MCF 10A (cell line): ENCODE measurements at regions not wholly inside any gene's neighbourhood (a gene's known extent, or its start where the extent isn't known, plus 50 kb on each side); places are given as distances from the start of the nearest gene placed in this dataset.

Experiments
- BruUV-seq: library from RNA; stranded (reverse); fragments of 400-500 nt; replicated peaks from 2 replicates; lab custom pipeline; 2021; lab: Mats Ljungman, UMichigan
- CTCF ChIA-PET: fragments of 300-600 bp; sonication (Branson Sonifier 250); formaldehyde crosslinking; extraction: SDS; loops from one replicate; lab custom pipeline; 2021; ENCODE audit warnings: antibody characterized with exemption, inconsistent platforms; lab: Yijun Ruan, JAX
- POLR2A ChIA-PET: fragments of 300-600, 350-650 bp; sonication (Branson Sonifier 250); formaldehyde crosslinking; extraction: SDS; loops from one replicate; lab custom pipeline; 2020; ENCODE audit warnings: antibody characterized with exemption, inconsistent platforms; lab: Yijun Ruan, JAX
- DNase-seq: peaks from one replicate; pipeline ENCODE4 v3.0.0-alpha.2; 2018; ENCODE audit not compliant: unreplicated experiment
- H3K27ac Mint-ChIP-seq: one replicate; pipeline ENCODE4 v1.8.0; 2022; ENCODE audit warnings: mild to moderate bottlenecking, low read depth, mixed read lengths; ENCODE audit not compliant: unreplicated experiment
- H3K27me3 Mint-ChIP-seq: one replicate; pipeline ENCODE4 v1.8.0; 2022; ENCODE audit warnings: mixed read lengths; ENCODE audit not compliant: insufficient read depth, unreplicated experiment
- H3K36me3 Mint-ChIP-seq: one replicate; pipeline ENCODE4 v1.8.0; 2022; ENCODE audit warnings: mild to moderate bottlenecking, moderate library complexity, mixed read lengths; ENCODE audit not compliant: insufficient read depth, unreplicated experiment
- H3K4me1 Mint-ChIP-seq: one replicate; pipeline ENCODE4 v1.8.0; 2022; ENCODE audit warnings: mixed read lengths; ENCODE audit not compliant: insufficient read depth, unreplicated experiment
- H3K4me3 Mint-ChIP-seq: one replicate; pipeline ENCODE4 v1.8.0; 2022; ENCODE audit warnings: mild to moderate bottlenecking, moderate library complexity, mixed read lengths; ENCODE audit not compliant: unreplicated experiment
- H3K9me3 Mint-ChIP-seq: one replicate; pipeline ENCODE4 v1.8.0; 2022; ENCODE audit warnings: mixed read lengths; ENCODE audit not compliant: unreplicated experiment
- intact Hi-C: fragments of 100-400 bp; cut with micrococcal nuclease; formaldehyde crosslinking; loops from 2 replicates; pipeline ENCODE4 v1.14.1; 2022
- TF ChIP-seq, protein P1 (sequence below): fragments of 200-600 bp; IDR thresholded peaks from one replicate; pipeline ENCODE4 v1.8.0; 2022; ENCODE audit warnings: antibody characterized with exemption, mild to moderate bottlenecking; ENCODE audit not compliant: unreplicated experiment

DNA sequence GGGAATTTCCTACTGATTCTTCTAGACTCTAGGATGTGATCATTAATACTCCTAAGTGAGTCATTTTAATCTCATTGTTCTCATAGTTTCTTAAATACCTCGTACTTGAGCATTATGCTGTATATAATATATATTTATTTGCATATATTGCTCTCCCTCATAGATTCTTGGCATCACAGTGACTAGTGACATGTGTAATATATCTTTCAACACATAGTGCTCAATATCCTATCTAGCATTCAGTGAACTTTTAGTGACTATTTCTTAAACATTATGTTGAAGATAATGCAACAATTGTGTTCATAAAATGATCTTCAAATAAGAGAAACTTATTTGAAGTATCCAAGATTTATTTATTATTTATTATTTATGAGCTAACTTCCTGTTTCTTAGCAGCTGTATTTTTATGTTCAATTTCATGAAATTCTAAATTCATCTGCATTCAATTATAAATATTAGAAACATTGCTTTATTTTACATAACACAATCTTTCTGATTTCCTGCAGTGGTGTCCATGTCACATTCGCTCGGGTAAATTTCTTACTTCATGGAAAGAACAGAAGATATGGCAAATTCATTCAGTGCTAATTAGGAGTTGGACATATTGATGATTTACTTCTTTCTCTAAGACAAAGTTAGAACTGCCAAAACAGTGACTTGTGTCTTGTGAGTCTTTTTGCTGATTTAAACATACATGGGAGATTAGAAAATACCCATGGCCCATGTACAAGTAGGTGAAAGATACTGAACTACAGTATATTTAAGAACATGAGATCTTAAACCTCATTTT, 1095.5 kb upstream of the IGFBP7 start:
- Mint-ChIP-seq H3K4me1 (peaks cover 10% of the 10 kb centered on the region), H3K4me3 (no peak overlapping the region), H3K27me3 (no peaks in the 10 kb centered on the region), H3K36me3 (no peaks in the 10 kb centered on the region), H3K27ac (no peak overlapping the region), H3K9me3 (no peaks in the 10 kb centered on the region)
- BruUV-seq, result no TSS peak
- CTCF ChIA-PET, result interaction anchor here (0.9 kb wide), 1 partner anchor 1989 kb away, joined by 3 read pairs; no protein-coding TSS in a partner anchor
- intact Hi-C loops, result no loop called here
- no peak for DNase-seq
- TF ChIP-seq, protein P1, sequence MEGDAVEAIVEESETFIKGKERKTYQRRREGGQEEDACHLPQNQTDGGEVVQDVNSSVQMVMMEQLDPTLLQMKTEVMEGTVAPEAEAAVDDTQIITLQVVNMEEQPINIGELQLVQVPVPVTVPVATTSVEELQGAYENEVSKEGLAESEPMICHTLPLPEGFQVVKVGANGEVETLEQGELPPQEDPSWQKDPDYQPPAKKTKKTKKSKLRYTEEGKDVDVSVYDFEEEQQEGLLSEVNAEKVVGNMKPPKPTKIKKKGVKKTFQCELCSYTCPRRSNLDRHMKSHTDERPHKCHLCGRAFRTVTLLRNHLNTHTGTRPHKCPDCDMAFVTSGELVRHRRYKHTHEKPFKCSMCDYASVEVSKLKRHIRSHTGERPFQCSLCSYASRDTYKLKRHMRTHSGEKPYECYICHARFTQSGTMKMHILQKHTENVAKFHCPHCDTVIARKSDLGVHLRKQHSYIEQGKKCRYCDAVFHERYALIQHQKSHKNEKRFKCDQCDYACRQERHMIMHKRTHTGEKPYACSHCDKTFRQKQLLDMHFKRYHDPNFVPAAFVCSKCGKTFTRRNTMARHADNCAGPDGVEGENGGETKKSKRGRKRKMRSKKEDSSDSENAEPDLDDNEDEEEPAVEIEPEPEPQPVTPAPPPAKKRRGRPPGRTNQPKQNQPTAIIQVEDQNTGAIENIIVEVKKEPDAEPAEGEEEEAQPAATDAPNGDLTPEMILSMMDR, result no peak
- POLR2A ChIA-PET, result no interaction called here

DNA sequence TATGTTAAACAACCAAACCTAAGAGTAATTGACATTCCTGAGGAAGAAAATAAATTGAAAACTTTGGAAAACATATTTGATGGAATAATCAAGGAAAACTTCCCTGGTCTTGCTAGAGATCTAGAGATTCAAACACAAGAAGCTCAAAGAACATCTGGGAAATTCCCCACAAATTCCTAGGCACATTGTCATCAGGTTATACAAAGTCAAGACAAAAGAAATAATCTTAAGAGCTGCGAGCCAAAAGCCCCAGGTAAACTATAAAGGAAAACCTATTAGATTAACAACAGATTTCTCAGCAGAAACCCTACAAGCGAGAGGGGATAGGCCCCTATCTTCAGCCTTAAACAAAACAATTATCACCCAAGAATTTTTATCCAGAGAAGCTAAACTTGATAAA, 1082.0 kb upstream of the IGFBP7 start:
- TF ChIP-seq, protein P1, result no peak
- Mint-ChIP-seq H3K4me1 (peaks cover 15% of the 10 kb centered on the region), H3K36me3 (no peaks in the 10 kb centered on the region), H3K27ac (no peak overlapping the region), H3K4me3 (no peak overlapping the region), H3K9me3 (no peaks in the 10 kb centered on the region), H3K27me3 (no peaks in the 10 kb centered on the region)
- intact Hi-C loops, result no loop called here
- CTCF ChIA-PET, result interaction anchor here (0.7 kb wide), 1 partner anchor 739 kb away, joined by 3 read pairs; no protein-coding TSS in a partner anchor
- POLR2A ChIA-PET, result interaction anchor here (0.7 kb wide), 1 partner anchor 10 kb away, joined by 4 read pairs; no protein-coding TSS in a partner anchor
- no TSS peak for BruUV-seq
- peak; percentile 3 for DNase-seq

DNA sequence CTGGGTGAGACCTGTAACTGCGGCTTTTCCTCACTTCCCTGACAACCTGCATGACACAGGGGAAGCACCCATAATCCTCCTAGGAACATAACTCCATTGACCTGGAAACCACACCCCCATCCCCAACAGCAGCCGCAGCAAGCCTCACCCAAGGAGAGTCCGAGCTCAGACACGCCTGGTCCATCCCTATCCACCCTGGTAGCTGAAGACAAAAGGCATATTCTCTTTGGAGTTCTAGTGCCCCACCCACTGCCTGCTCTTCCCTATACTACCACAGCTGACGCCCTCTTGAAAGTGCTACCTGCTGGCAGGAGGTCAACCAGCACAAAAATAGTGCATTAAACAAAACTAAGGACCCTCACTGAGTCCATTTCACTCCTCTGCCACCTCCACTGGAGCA, 1080.9 kb upstream of the IGFBP7 start:
- ChIA-PET CTCF (interaction anchor here (0.6 to 1.5 kb wide), 2 partner anchors 32 to 857 kb away, joined by 4 read pairs; no protein-coding TSS in a partner anchor), POLR2A (interaction anchor here (0.5 kb wide), 1 partner anchor 705 kb away, joined by 3 read pairs; no protein-coding TSS in a partner anchor)
- H3K36me3 Mint-ChIP-seq, result no peaks in the 10 kb centered on the region
- H3K9me3 Mint-ChIP-seq, result peaks cover 2% of the 10 kb centered on the region
- H3K4me3 Mint-ChIP-seq, result no peak overlapping the region
- TF ChIP-seq, protein P1, result no peak
- intact Hi-C loops, result no loop called here
- peaks cover 15% of the 10 kb centered on the region for H3K4me1 Mint-ChIP-seq
- H3K27ac Mint-ChIP-seq, result no peak overlapping the region
- H3K27me3 Mint-ChIP-seq, result no peaks in the 10 kb centered on the region
- no TSS peak for BruUV-seq
- peak; percentile 16 for DNase-seq

DNA sequence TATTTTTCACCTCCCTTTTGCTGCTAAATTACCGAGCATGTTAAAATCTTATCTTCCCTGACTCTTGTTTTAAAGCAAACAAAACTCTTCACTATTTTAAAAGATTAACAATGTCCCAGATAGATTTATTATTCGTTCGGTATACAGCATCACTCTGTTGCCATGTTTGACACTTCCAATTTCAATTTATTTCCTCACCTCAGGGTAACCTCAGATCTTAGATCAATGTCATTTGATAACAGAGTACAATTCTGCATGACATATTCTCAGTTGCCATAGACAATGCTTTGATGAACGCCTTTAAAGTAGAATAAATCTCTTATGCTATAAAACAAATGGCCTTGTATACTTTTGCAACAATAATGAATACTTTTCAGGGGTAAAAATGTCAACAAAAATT, 1078.1 kb upstream of the IGFBP7 start:
- TF ChIP-seq, protein P1, result no peak
- H3K27me3 Mint-ChIP-seq, result no peaks in the 10 kb centered on the region
- H3K36me3 Mint-ChIP-seq, result no peaks in the 10 kb centered on the region
- intact Hi-C loops, result no loop called here
- ChIA-PET POLR2A (no interaction called here), CTCF (no interaction called here)
- peaks cover 15% of the 10 kb centered on the region for H3K4me1 Mint-ChIP-seq
- H3K4me3 Mint-ChIP-seq, result no peak overlapping the region
- no peak for DNase-seq
- no TSS peak for BruUV-seq
- peaks cover 15% of the 10 kb centered on the region for H3K9me3 Mint-ChIP-seq
- H3K27ac Mint-ChIP-seq, result no peak overlapping the region
